HFFc6 (cell line): ENCODE measurements at regions not wholly inside any gene's neighbourhood (a gene's known extent, or its start where the extent isn't known, plus 50 kb on each side); places are given as distances from the start of the nearest gene placed in this dataset.
"Not testable (repeated sequence)": the region's sequence is repeated elsewhere in the genome, so short reads cannot be mapped to it uniquely, and the experiment has no call there.

Experiments
- DNase-seq: peaks from one replicate; pipeline ENCODE4 v3.0.0-alpha.2; 2018
- H3K27ac Mint-ChIP-seq: 2 replicates; pipeline ENCODE4 v1.8.0; 2020; ENCODE audit warnings: mild to moderate bottlenecking, mixed read lengths
- H3K27me3 Mint-ChIP-seq: 2 replicates; pipeline ENCODE4 v1.8.0; 2021; ENCODE audit warnings: mild to moderate bottlenecking, moderate library complexity, mixed read lengths; ENCODE audit not compliant: insufficient read depth
- H3K36me3 Mint-ChIP-seq: 2 replicates; pipeline ENCODE4 v1.8.0; 2021; ENCODE audit warnings: low read depth, mixed read lengths
- H3K4me1 Mint-ChIP-seq: 2 replicates; pipeline ENCODE4 v1.8.0; 2020; ENCODE audit warnings: low read depth, mixed read lengths
- H3K4me3 Mint-ChIP-seq: 2 replicates; pipeline ENCODE4 v1.8.0; 2020; ENCODE audit warnings: mild to moderate bottlenecking, moderate library complexity, mixed read lengths
- H3K9me3 Mint-ChIP-seq: 2 replicates; pipeline ENCODE4 v1.8.0; 2020; ENCODE audit warnings: mild to moderate bottlenecking, mixed read lengths
- TF ChIP-seq, protein P1 (sequence below): fragments of 200-600 bp; sonication (generic); IDR thresholded peaks from 2 replicates; pipeline ENCODE4 v1.5.0; 2021; ENCODE audit warnings: antibody characterized with exemption, mild to moderate bottlenecking

DNA sequence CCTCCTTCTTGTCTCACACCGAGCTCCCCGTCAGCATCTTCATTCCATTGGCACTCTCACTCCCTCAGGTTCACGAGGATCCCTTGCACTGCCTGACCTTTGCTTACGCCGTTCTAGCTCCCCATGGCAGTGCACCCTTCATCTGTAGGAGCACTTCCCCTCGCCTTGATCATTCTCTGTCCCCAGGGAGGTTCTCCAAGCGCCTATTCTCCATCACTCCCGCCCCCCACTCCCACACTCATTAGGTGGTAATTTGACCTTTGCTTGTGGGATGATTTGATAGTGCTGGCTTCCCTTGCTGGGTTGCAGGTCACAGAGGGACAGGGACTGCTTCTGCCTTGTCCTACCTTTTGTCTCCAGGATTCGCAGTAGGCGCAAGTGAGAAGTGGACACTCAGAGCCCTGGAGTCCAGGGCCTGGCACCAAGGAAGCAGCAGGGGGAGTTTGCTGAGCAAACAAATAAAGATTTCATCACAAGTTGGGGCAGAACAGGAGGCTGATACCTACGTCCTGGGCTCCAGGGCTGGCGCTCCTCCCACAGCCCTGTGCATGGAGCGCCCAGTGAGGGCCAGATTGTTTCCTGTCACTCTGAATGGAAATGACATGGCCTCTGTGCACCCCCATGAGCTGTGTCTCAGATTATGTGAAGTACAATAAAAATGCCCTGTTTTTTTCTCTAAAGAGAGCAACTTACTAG, 82.0 kb upstream of the RUNX3 start:
- no peak for DNase-seq
- H3K9me3 Mint-ChIP-seq, result no peaks in the 10 kb centered on the region
- H3K4me1 Mint-ChIP-seq, result peaks cover 10% of the 10 kb centered on the region
- H3K36me3 Mint-ChIP-seq, result no peaks in the 10 kb centered on the region
- no peak overlapping the region for H3K4me3 Mint-ChIP-seq
- H3K27ac Mint-ChIP-seq, result no peak overlapping the region
- H3K27me3 Mint-ChIP-seq, result peaks cover 11% of the 10 kb centered on the region
- TF ChIP-seq, protein P1, sequence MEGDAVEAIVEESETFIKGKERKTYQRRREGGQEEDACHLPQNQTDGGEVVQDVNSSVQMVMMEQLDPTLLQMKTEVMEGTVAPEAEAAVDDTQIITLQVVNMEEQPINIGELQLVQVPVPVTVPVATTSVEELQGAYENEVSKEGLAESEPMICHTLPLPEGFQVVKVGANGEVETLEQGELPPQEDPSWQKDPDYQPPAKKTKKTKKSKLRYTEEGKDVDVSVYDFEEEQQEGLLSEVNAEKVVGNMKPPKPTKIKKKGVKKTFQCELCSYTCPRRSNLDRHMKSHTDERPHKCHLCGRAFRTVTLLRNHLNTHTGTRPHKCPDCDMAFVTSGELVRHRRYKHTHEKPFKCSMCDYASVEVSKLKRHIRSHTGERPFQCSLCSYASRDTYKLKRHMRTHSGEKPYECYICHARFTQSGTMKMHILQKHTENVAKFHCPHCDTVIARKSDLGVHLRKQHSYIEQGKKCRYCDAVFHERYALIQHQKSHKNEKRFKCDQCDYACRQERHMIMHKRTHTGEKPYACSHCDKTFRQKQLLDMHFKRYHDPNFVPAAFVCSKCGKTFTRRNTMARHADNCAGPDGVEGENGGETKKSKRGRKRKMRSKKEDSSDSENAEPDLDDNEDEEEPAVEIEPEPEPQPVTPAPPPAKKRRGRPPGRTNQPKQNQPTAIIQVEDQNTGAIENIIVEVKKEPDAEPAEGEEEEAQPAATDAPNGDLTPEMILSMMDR, result no peak

DNA sequence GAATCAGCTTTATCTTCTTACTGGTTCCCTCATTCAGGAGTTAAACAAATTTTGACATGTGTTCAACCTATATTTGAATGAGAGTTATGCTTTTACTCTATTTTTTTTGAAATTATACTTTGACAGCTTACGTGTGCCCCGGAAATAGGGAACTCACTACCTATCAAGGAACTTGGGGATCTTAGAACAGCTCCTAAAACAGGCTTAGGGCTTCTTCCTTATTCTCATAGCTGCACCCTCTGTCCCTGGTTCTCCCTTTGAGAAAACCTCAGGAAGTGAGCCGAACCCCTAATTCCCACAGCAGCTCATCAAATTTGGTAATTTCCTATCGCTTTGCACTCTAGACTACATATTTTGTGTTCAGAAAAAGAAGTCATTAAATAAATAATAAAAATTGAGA, 81.2 kb upstream of the RUNX3 start:
- Mint-ChIP-seq H3K27me3 (peaks cover 19% of the 10 kb centered on the region), H3K9me3 (no peaks in the 10 kb centered on the region), H3K27ac (no peak overlapping the region), H3K4me1 (peaks cover 15% of the 10 kb centered on the region; the same call in 1 of the 2 replicates), H3K36me3 (no peaks in the 10 kb centered on the region), H3K4me3 (no peak overlapping the region)
- TF ChIP-seq, protein P1, result no peak
- DNase-seq, result no peak

DNA sequence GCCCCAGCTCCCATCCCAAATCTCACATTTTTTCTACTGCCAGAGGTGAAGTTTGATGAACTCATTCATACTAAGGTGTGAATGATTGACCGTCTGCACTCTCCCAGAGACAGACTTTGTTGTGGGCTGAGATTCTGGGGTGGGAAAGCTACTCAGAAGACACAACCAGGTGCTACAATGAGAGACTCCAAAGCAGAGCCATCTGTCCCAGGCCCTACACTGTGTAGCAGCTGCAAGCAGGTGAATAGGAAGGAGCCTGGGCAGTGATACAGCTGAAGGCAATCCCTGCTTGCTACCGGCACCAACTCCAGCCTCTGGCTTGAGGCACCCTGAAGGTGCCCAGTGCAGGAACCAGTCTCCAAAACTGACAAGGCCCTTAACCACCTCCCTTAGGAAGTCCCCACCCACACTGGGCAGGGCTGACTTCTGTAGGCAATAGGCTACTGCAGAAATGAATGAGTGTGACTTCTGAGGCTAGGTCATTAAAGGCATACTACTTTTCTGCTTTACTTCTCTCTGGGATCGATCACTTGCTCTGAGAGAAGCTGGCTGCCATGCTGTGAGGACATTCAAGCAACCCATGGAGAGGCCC, 79.7 kb upstream of the RUNX3 start:
- H3K4me3 Mint-ChIP-seq, result no peak overlapping the region

DNA sequence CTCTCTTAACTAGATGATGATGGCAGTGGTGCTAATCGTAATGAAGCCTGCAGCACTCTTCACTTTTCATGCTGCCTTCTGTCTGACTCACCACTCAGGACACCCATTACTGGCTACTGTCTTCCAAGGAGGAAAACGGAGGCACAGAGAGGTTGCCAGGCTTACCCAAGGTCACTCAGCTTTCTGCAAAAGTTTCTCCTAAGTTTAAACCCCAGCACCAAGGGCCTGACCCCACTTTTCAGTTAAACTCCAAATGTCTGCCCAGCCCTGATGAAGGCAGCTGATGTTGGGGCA, 78.1 kb upstream of the RUNX3 start:
- H3K4me1 Mint-ChIP-seq, result peaks cover 23% of the 10 kb centered on the region

More for the DNA sequence above, 79.7 kb upstream of the RUNX3 start:
- TF ChIP-seq, protein P1, result no peak
- H3K27me3 Mint-ChIP-seq, result peaks cover 27% of the 10 kb centered on the region
- H3K27ac Mint-ChIP-seq, result no peak overlapping the region
- no peaks in the 10 kb centered on the region for H3K9me3 Mint-ChIP-seq
- H3K36me3 Mint-ChIP-seq, result no peaks in the 10 kb centered on the region
- no peak for DNase-seq
- peaks cover 15% of the 10 kb centered on the region; the same call in 1 of the 2 replicates for H3K4me1 Mint-ChIP-seq

DNA sequence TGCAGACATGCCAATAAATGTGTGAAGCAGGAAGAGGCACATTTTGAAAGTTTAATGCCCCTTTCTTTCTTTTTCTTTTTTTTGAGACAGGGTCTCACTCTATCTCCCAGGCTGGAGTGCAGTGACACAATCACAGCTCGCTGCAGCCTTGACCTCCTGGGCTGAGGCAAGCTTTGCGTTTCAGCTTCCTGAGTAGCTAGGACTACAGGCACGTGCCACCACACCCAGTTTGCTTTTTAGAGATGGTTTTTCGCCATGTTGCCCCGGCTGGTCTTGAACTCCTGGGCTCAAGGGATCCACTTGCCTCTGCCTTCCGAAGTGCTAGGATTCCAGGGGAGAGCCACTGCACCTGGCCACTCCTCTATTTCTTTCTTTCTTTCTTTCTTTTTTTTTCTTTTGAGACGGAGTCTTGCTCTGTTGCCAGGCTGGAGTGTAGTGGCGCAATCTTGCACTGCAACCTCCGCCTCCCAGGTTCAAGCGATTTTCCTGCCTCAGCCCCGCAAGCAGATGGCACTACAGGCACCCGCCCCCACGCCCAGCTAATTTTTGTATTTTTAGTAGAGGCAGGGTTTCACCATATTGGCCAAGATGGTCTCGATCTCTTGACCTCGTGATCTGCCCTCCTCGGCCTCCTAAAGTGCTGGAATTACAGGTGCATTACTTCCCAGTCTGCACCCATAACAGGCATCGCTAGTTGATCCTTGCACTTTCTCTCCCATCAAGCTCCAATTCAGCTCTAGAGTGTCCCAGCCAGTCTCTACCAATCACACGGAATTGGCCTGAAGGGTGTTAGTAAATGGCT, 77.5 kb upstream of the RUNX3 start:
- H3K9me3 Mint-ChIP-seq, H3K36me3 Mint-ChIP-seq, H3K4me3 Mint-ChIP-seq, DNase-seq, H3K27ac Mint-ChIP-seq: not testable (repeated sequence)
- Mint-ChIP-seq H3K27me3 (peaks cover 27% of the 10 kb centered on the region), H3K4me1 (peaks cover 23% of the 10 kb centered on the region)

More for the DNA sequence above, 78.1 kb upstream of the RUNX3 start:
- H3K36me3 Mint-ChIP-seq, result no peaks in the 10 kb centered on the region
- DNase-seq, result no peak
- no peaks in the 10 kb centered on the region for H3K9me3 Mint-ChIP-seq
- no peak overlapping the region for H3K27ac Mint-ChIP-seq
- peaks cover 27% of the 10 kb centered on the region for H3K27me3 Mint-ChIP-seq
- TF ChIP-seq, protein P1, result no peak
- no peak overlapping the region for H3K4me3 Mint-ChIP-seq

DNA sequence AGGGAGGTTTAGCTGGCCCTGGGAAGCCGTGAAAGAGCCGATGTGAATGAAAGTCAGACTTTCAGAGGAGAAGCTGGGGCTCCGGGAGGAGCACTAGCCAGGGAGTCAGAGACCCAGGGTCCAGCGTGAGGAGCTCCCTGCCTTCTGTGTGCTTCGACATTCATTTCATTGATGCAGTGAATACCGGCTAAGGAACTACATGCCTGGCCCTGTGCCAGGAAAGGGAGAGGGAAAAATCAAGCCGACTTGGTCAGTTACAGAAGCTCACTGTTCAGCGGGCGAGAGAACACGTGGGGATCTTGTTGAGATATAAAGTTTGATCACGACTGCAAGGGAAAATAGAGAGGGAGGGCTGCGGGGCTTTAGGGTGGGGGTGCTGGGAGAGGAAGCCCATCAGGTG, 76.7 kb upstream of the RUNX3 start:
- no peak for DNase-seq
- TF ChIP-seq, protein P1, result no peak
- H3K27ac Mint-ChIP-seq, result no peak overlapping the region
- peaks cover 22% of the 10 kb centered on the region for H3K27me3 Mint-ChIP-seq
- no peaks in the 10 kb centered on the region for H3K36me3 Mint-ChIP-seq
- peaks cover 23% of the 10 kb centered on the region for H3K4me1 Mint-ChIP-seq
- no peaks in the 10 kb centered on the region for H3K9me3 Mint-ChIP-seq
- no peak overlapping the region for H3K4me3 Mint-ChIP-seq
